Middle frontal gyrus (tissue), 1 donor: ENCODE measurements at regions not wholly inside any gene's neighbourhood (a gene's known extent, or its start where the extent isn't known, plus 50 kb on each side); places are given as distances from the start of the nearest gene placed in this dataset.

Source experiments
- DNase-seq: peaks from one replicate; pipeline ENCODE4 v3.0.0-alpha.2; 2015; ENCODE audit warnings: low spot score; ENCODE audit errors: extremely low spot score

DNA sequence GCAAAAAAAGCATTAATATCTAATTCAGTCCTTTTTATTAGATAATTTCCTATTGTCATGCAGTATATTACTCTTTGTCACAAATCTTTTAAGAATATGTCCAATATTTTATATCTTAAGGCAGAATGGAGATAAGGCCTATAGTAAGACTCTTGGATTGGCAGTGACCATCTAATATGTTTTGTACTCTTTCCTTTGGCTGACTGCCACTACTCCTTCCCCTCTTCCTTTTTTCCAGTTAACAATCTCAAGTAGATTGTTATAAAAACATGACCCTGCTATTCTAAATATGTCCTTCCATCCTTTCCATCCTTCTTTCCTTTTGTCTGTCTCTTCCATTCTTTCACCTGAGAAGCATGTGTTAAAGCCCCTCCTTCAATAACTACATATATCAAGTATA lies 92.8 kb upstream of the TMEM168 start:
- no peak for DNase-seq

DNA sequence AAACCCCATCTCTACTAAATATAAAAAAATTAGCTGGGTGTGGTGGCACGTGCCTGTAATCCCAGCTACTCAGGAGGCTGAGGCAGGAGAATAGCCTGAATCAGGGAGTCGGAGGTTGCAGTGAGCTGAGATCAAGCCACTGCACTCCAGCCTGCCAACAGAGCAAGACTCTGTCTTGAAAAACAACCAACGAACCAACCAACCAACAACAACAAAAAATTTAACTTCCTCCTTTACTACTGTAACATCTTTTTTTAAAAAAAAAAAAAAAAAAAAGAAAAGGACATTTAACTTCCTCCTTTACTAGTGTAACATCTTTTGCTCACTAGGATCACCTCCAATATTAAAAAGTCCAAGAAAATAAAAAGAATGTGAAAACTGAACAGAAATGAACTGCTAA lies 92.3 kb upstream of the TMEM168 start:
- DNase-seq = no peak

DNA sequence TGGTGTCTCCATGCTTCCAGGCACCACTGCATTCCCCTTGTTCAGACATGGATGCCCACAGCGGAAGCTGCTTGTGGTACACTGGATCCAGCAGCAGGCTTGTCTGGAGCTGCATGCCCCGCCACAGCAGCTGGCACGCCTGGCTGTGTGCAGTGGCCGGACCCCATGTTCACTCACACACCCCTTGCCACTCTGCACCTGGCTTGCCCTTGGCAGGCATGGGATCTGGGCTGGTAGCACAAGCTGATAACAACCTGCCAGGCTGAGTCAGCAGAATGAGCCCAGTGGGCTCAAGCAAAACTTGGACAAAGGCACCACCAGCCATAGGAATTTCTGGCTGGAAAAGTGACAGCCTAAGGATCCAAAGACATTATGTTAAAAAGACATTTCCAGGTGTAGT lies 91.8 kb upstream of the TMEM168 start:
- DNase-seq = no peak

GRCh38 chr7:112880818-112881418 lies 90.7 kb upstream of the TMEM168 start:
- no peak for DNase-seq

DNA sequence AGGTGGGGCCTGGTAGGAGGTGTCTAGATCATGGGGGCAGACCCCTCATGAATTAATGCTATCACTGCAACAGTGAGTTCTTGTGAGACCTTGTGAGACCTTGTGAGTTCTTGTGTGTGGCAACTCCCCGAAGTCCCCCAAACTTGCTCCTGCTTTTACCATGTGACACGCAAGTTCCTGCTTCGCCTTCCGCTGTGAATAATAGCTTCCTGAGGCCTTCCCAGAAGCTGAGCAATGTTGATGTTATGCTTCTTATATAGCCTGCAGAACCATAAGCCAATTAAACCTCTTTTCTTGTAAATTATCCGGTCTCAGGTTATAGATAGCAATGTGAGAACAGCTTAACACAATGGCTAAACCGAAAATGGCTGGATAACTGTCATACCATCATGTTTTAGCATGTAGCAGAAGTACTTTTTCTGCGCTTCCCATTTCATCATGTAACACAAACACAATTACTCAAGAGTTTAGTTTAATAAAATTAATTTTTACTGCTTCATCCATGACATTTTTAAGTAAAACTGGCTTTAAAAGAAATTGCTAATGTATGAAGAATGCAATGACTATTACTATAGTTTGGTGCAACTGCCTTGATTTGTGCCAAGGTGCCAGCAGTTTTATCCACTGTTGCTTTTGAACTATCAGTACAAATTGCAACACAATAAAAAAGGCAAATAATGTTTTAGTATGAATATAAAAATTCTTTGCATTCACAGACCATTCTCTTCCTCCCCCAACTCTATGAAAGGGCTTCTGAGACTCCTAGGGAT lies 87.7 kb upstream of the TMEM168 start:
- DNase-seq = no peak

- no peak for DNase-seq
Observed at GRCh38 chr7:112876877-112877276, 86.7 kb upstream of the TMEM168 start.

DNA sequence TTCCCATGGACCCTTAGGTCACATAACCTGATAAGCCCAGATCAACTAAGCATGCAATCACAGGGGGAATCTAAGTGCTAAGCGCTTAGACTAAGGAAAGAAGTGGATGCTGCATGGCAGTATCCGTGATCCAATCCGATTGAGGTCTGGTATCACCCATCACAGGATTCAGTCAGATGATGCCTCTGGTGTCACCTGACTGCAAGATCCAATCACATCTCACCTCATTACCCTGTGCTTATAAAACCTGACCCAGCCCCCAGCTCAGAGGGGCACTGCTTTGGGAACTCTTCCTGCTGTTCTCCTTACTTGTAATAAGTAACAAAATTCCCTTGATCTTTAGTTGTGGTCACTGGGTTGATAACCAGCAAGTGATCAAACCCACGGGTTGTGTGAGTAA lies 84.7 kb upstream of the TMEM168 start:
- DNase-seq = no peak

GRCh38 chr7:112873831-112874553 lies 83.8 kb upstream of the TMEM168 start:
- no peak for DNase-seq

DNA sequence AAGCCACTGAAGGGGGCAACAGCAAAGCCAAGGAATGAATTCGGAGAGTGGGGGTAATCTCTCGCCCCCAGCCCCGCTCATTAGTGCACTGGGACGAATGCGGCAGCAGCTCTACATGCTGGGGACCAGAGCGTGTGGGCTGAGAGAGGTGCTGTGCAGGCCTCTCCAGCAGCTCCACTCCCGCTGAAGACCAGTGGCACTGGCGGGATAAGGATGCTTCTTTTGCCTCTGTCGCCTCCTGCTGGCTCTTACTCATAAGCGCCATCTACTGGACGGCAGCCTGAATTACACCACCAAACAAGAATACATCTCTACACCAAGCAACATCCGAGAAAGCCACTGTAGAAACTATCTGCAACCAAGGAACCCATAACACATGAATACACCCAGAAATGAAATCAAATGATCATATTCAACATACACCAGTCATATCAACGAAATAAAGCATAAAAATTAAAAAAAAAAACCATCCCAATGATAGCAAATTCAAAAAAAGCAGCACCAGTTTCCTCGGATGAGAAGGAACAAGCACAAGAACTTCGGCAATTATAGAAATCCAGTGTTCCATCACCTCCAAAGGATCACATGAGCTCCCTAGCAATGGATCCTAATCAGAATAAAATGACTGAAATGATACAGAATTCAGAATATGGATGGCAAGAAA lies 79.0 kb upstream of the TMEM168 start:
- DNase-seq = no peak

DNA sequence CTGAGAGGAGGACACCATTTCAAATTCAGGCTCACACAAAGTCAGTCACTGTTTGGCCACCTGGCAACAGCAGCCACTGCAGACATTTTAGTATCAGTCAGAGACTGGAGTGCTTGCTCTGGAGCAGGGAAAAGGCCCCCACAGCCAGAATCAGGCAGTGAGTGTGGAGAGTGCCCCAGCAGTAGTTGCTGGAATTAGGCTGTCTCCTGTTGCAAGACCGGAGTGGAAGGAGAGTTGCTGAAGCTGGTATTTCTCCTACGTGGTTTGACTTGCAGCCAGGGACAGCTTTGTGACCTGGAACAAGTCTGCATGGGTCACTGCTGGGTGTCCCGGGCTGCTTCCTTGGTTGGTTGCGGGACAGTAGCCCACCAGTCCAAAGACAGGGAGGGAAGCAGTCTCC lies 78.4 kb upstream of the TMEM168 start:
- DNase-seq = no peak

DNA sequence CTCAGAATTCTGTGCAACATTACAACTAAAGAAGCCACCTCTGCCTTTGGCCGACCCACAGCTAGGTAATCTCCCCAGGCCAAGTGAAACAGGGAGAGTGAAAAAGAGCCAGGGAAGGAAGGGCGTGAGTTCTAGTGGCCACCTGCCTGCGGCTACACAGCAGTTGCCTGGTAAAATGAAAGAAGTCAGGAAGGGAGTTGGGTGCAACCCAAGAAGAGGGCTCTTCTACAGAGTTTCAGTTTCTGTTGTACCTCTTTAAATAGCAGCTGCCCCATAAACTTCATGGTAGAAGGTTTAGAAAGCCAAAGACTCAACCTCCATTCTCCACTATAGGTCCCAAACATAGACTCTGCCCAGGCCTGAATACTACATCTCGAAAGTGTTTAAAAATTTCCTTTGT lies 76.2 kb upstream of the TMEM168 start:
- DNase-seq = no peak

- DNase-seq = no peak
Observed at GRCh38 chr7:112864380-112864779, 74.2 kb upstream of the TMEM168 start.

DNA sequence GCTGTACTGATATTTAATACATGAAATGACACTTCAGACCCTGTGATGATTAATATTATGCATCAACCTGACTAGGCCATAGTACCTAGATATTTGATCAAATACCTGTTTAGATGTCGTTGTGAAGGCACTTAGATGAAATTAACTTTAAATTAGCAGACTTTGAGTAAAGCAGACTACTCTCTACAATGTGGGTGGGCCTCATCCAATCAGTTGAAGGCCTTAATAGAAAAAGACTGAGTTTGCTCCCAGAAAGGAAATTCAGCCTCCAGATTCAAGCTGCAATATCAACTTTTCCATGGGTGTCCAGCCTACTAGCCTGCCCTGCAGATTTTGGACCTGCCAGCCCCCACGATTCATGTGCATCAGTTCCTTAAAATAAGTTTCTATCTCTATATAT lies 68.6 kb upstream of the TMEM168 start:
- DNase-seq = no peak

DNA sequence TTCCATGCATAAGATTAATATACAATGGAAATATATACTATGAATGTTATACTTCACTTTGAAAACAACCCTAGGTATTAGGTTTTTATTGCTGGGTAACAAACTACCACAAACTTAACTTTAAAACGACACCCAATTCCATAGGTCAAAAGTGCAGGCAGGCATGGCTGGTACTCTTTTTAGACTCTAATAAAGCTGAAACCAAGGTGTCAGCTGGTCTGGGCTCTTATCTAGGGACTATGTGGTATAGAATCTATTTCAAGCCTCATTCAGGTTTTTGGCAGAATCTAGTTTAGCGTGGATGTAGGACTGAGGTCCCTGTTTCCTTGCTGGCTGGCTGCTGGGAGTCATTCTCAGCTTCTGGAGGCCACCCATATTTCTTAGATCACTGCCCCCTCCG lies 65.0 kb upstream of the TMEM168 start:
- no peak for DNase-seq

- DNase-seq = no peak
Observed at GRCh38 chr7:112854169-112854568, 64.0 kb upstream of the TMEM168 start.

DNA sequence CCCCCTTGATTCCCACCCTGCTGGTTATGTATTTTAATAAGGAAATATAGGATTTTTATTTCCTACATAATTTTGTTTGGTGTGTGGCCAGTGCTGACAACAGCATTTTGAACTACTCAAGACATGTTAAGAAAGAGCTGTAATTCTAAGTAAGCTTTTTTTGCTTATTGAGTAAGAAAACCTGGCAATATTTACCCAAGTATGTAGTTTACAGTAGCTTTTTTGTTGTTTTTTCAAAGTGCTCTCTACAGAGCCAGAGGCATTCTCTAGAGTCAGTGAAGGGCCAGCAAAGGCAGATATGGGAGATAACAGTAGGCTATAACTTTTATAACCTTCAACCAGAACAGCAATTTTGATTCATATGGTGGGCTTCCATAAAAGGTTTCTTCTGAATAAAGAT lies 63.2 kb upstream of the TMEM168 start:
- no peak for DNase-seq

DNA sequence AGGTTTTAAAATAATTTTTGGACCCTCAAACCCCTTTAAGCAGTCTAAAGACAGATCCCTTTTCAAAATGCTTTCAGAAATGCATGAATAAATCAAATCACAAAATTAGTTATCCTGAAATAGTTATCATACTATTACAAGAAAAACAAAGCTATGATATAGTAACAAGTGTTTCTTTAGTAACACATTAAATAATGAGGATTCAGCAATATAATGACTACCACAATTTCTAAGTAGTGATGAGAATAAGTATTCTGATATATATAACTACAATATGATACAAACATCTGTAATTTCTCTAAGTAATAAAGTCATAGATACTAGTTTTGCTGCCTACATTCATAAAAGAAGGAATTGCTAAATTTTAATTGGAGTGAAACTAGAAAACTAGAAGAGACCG lies 53.0 kb upstream of the TMEM168 start:
- no peak for DNase-seq
